ENCODE measurements at regions not wholly inside any gene's neighbourhood (a gene's known extent, or its start where the extent isn't known, plus 50 kb on each side); places are given as distances from the start of the nearest gene placed in this dataset.

DNA sequence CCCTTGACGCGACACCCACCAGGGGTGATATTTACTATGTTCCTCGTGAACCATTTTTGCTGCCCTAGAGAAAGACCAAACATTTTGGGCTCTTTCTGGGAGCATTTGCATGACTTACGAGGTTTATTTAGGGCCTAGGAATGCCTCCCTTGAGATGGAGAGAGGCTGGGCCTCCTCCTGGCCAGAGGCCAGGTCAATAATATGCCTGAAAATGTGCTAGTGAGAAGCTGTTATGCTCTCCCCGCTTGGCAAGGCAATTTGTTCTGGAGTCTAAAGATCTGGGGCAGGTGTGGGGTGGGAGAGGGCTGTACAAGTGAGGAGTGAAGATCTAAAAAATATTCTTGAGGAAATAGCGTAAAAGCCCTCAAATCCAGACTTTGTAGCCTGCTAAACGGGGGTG, 587.3 kb upstream of the CDH5 start:
- DNase-seq, result no peak

DNA sequence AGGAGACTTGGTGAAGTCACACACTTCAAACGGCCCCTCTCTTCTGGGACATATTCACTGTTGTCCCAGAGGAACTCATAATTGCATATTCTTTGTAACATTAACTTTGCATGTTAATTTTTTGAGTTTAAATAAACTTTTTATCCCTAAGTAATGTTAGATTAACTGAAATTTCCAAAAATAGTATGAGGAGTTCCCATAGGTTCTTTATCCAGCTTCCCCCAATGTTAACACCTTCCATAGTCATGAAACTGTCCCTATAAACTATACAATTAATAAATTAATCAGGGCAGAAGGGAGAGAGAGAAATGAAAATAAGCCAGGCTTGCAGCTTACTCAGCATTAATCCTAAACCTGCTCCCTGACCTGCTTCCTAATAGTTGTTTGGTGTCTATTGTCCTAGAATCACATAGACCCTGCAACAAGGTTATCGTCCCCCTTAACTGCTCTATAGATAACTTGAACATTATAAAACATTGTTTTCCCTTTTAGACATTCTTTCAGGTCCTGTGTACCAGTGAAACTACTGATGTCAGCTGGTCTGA, 589.8 kb upstream of the CDH5 start:
- DNase-seq, result no peak

DNA sequence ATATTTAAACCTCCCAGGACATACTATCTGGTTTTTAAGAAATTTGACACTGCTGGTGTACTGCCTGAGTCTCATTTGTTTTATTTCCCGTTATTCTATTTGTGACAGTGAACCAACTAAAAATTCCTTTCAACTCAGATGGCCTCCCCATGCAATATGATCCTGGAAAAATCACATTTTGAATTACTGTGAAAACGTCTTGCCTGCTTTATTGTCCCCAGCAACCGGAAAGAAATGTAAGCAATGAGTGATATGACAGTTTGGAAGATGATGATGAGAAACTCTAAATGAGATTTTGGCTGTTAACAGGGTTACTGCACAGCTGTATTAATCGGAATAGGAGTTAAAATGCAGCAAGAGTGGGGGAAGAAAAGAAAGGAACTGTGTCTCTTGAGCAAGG, 590.7 kb upstream of the CDH5 start:
- DNase-seq, result no peak

DNA sequence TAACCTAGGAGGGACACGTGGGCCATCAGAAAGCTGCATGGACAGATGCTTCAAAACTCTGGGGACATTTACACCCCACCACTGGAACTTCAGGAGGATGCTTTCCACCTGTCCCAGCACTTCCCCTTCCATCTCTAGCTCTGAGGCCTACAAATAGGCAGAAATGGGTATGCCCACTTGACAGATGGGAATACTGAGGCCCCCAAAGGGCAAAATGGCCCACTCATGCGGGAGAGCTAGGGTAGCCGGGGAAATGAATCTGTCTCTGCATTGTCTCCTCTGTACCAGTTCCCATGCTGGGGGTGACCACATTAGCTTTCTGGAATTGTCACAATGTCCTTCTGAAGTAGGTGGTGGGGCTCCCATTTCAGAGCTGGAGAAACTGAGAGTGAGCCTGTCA, 592.1 kb upstream of the CDH5 start:
- no peak for DNase-seq

DNA sequence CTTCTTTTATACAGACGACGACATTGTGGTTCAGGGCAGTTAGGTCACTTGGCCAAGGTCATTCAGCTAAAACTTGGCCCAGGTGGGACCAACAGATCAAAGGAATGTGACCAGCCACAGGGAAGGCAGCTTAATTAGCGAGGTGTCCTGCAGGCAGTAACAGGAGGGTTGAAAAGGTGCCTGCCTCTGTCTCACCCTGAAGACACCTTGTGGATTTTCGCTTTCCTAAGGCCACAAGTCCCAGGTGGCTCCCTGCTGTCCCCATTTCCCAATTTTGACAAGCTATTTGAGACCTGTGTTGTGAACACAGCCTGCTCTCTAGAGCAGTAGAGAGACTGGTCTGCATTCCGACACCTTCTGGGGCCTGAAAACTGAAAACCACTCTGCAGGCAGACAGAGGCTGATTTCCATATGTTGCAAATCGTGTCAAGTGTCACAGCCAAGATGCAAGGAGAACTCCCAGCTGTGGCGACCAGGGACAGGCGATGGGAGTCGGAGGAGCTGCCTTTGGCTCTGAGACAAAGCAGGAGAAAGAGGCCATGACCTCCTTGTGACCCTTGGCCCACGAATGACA, 593.1 kb upstream of the CDH5 start:
- DNase-seq, result no peak

DNA sequence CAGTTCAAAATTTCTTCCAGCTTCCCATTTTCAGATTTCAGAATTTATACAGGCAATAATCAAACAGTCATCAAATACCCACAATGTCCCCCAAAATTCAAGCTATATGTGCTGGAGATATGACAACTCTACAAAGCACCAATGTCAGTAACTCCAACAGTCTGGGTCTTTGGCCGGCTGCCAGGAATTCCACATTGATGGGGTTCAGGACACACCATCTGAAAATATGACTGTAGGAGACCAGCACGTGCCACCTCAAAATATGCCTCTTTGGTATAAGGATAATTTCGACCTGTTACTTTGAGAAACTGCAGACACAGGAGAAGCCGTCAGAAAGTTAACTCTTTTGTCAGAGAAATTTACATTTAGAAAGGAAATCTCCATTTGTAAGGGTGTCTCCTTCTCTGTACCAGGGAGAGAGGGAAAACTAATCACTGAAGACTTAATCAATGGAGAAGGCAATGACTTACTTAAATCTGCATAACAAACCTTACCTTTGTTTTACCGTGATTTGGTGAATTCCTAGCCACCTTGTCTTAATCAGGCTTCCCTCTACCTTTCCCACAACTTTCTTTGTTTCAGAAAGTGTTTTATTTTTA, 594.3 kb upstream of the CDH5 start:
- no peak for DNase-seq

DNA sequence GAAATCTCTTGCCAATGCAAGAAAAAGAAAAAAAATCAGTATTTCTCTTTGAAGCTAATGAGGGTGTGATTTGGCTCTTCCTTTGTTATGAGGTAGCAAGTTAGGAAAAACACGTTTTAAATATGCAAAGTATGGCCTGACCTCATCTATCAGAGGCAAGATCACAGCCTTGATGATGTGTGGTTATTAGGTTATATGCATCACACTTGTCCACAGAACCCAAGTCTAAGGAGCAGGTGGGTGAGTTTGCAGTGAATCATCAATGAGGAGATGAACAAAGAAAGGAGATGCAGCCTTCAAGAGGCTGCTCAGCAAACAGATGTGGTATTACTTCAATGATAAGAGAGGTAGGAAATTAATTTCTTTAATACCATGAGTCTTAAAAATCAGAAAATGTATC, 594.8 kb upstream of the CDH5 start:
- no peak for DNase-seq

DNA sequence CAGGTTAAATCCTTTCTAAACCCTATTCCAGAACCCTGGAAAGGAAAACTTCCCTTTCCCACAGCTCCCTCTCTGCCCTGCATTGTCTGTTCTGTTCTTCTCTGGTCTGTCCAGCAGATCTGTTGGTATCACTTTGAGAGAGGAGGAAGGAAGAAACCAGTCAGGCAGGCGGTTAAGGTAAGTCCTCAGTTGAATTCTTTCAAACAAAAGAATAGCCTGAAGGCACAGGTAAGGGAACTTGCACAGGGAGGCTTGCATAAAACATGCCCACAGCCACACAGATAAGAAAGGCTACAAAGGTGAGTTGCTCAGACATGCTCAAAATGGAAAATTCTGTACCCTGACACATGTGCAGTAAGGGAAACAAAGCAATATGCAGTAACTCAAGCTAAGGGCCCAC, 595.7 kb upstream of the CDH5 start:
- DNase-seq, result no peak

DNA sequence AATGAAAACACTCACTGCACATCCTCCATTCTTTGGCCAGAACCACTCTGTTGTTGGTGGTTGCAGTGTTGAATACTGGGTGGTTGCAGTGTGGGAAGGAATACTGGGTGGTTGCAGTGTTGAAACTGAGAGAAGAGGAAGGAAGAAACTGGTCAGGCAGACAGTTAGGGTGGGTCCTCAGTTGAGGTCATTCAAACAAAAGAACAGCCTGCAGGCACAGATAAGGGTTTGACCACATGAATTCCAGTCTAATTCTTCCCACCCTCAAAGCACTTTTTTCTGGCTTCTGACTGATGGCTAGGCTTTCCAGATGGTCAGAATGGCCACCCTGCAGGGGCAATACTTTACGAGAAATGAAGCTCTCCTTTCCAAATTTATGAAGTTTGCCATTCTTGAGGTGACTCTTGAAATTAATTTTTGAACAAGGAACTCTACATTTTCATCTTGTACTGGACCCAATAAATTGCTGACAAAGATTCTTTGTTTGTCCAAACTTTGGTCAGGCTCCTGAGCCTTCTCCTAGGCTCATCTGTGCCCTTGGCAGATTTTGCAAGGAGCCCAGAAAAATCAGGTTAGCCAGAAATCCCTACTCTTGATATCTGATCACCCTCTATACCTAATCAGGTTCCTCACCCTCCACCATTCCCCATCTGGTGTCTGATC, 596.6 kb upstream of the CDH5 start:
- DNase-seq, result no peak

DNA sequence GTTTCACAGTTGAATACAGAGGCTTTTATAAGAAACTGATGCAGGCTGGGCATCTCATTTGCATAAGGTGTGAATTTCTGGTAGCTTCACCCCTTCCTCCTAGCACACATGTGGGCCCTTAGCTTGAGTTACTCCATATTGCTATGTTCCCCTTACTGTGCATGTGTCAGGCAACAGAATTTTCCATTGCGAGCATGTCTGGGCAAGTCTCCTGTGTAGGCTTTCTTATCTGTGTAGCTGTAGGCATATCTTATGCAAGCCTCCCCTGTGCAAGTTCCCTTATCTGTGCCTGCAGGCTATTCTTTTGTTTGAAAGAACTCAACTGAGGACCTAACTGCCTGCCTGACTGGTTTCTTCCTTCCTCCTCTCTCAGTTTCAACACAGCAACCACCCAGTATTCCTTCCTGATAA, 597.4 kb upstream of the CDH5 start:
- DNase-seq, result no peak

DNA sequence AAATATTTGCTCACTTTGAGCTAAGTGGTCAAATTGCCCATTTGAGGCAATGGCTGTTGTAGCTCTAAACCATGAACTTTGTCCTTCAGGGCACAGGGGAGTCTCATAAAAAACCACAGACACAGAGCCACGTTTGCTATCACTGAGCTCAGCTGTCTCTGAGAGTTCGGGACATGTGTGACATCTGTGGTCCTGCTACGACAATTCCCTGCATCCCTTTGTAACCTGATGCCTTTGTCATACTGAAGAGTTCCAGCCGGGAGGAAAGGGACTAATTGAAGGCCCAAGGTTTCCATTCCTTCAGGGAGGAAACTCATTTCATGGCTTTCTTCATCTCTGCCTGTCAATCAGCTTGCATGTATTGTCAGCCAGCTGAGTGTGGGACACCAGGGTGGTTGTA, 599.4 kb upstream of the CDH5 start:
- DNase-seq, result no peak

DNA sequence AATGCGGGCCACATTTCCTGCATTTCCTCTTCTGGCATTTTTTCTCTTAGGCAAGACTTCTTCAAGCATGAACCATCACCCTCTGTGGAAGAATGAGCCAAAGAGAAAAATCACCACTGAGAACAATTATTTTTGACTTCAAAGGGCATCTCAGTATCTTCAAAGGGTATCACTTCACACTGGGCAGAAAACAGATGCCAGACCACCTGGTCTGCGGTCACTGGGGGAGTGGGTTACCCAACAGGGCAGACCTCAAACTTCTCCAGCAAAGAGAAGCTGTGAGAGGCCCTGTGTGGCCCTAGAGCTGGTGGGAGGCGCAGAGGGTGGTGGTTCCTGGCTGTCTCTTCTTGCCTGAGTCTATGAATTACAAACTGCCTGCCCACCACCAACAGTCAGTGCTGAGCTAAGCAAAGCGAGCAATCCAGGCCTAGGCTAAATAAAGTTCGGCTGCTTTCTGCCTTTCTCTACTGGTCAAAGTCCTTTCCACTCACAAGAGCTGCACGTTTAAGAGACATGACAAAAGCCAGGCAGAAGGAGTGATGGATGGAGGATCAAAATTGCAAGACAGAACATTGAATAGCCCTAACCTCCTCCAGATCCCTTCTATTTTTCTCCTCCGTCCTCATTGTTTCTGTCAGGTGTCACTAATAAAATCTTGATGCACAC, 602.7 kb upstream of the CDH5 start:
- DNase-seq, result no peak

DNA sequence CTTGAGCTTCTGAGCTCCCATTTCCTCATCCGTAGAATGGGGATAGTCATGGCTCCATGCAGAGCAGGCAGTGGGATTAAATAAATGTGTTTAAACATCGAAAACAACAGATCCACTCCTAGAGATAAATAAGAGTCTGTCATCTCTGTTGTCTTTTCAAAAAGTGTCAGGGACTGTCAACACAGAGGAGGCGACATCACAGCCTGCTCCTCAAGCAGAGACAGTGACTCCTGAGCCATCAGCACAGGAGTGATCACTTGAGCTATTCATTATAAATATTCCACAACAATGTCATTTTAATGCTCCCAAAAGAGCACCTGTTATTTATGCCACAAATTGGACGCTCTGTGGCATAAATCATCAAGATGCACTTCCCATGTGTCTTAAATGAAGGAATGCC, 605.6 kb upstream of the CDH5 start:
- no peak for DNase-seq

DNA sequence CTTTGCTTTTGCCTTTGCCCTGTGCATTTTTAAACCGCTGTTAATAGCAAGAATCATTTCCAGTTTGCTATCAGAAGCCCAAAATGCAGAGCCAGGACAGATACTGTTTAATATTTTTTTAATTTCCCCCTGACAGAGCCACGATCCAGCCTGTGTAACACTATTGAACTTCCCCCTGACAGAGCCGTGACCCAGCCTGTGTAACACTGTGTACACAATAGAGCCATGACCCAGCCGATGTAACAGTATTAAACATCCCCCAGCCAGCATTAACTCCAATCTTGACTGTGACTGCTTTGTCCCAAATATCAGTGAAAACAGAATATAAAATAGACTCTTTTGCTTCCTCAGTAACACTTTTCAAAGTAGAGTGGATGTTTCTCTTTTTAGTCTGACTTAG, 607.9 kb upstream of the CDH5 start:
- no peak for DNase-seq

DNA sequence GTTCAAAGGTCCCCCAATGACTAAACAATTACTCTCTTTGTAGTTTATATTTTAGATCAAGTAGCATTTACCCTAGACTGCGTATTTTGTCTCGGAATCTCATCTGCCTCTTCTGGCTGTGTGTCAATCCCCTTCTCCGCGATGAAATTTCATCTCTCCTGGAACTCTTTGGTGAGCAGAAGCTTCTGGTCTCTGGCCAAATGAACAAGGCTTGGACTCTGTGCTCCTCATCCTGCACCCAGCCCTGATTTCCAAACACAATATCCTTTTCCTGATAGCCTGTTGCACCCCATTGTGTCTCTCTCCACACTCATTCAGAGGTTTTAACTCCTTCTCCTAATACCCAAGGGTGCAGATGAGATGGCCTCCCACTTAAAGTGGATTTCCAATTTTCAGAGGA, 609.4 kb upstream of the CDH5 start:
- no peak for DNase-seq

DNA sequence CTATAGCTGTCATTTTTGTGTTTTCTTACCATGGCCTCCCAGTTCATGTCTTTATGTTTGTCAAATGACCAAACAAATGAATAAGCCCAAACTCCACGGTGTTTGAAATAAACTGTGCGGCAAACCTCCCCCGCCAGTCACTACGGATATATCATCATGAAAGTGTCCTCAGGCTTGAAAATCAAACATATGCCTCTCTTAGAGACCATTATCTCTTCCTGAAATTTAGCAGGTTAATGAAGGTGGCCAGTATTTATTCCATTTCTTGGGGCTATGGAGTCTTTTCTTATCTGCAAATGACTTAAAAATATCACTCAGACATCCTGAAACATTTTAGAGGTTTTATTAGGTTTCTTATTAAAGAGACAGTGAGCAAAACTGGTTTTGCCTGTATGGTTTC, 610.3 kb upstream of the CDH5 start:
- DNase-seq, result no peak

DNA sequence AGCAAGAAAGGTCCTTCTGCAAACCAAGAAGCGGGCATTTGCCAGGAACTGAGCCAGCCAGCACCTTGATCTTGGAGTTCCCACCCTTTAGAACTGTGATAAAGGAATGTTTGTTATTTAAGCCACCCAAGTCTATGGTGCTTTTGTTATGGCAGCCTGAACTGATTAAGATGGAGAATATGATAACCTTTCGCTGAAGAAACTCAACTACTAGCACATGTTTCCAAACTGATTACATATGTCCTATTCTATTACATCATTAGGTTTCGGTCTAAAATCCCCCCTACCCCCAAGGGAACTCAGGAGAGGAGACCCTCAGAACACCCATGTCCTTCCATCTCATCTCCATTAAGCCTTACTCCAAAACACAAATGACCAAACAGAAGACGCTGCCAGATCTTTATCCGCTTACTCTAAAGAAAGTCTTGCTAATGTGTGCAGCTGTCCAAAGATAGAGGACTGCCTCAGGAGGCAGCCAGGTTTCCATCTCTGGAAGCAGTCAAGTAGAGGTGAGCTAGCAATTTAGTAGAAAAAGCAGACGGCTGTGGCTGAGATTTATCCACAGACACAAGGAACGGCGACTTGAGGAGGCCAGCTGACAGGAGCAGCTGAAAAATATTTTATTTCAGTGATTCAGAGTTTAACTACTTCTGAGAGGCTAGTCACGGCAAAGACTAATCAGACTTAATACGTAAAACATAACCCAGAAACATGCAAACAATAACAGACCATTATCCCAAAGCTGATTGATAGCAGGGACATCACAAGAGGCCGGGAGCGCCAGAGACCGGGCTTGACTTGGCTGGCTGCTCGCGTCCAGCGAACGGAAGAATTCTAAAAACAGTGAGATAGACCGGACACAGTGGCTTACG, 611.4 kb upstream of the CDH5 start:
- DNase-seq, result no peak

DNA sequence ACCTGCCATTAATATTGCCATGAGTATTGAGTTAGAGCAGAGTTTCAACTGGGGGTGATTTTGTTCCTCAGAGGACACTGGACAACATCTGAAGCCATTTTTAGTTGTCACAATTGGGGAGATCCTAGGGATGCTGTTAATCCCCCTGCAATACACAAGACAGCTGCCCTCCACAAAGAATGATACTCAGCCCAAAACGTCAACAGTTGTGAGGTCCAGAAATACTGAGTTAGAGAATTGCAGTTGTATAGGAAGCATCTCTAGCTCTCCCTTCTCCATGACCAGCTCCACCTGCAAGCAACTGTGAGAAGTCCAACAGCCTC, 614.0 kb upstream of the CDH5 start:
- DNase-seq, result no peak

DNA sequence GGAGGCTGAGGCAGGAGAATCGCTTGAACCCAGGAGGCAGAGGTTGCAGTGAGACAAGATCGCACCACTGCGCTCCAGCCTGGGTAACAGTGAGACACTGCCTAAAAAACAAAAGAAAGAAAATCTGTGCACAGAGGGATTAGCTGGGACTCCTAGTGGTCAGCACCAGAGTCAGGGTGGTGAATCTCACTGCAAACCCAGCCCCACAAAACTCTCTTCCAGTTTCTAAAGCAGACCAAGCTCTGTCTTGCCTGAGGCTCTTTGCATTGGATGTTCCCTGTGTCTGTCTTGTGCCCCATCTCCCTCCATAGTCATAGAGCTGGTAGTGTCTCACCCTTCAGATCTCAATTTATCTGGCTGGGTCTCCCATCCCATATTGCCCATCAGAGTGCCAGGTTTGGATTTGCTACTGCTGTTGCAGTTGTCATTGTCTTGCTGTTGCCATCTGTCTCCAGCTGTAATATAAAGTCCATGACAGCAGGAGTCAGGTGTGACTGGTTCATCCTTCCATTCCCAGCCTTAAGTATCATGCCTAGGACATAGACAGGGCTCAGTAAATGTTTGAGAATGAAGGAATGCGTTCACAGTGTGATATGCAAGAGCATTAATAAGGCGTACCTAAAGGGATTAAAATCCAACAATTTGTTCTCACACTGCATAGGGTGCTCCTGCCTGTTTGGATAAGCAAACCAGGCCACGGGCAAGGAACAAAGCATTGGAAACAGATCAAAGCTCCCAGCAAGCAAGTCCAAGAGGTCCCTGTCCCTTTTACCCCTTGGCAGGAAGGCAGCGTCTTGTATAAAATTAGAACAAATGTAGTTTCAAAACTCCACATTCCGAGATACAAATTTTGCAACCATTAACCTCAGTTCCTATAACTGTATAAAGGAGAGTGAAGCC, 614.6 kb upstream of the CDH5 start:
- DNase-seq, result no peak

DNA sequence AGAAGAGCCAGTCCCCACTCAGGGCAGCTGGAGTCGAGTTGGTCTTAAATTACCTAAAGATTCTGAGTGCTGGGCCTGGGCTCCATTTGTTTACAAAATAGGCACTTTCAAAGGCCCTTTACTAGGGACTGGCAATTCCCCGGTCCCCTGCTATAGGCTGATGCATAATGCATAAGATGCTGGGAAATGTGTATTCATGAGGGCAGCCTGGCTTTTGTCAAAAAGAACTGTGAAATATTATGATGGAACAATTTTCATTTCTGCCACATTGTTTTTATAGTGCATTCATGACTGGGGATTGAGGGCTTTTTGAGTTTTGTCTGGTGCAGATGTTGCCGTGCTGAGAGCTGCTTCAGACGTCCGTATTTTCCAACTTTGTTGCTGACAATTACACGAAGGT, 617.0 kb upstream of the CDH5 start:
- no peak for DNase-seq

DNA sequence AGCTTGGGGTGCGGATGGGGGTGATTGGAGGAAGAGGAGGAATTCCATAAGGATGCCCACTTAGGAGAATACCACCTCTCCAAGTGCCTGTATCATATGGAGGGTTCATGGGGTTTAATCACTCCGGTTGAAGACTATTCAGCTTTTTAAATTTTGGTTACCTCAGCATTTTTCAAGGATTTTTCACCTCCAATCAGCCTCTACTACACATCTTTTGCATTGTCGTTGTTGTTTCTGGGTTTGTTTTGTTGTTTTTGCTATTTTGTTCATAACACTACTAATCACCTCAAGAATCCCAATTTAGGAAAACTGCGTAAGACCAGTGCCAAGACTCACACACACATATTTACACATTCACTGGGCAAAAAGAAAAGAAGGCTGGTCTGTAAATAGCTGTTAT, 619.5 kb upstream of the CDH5 start:
- no peak for DNase-seq

DNA sequence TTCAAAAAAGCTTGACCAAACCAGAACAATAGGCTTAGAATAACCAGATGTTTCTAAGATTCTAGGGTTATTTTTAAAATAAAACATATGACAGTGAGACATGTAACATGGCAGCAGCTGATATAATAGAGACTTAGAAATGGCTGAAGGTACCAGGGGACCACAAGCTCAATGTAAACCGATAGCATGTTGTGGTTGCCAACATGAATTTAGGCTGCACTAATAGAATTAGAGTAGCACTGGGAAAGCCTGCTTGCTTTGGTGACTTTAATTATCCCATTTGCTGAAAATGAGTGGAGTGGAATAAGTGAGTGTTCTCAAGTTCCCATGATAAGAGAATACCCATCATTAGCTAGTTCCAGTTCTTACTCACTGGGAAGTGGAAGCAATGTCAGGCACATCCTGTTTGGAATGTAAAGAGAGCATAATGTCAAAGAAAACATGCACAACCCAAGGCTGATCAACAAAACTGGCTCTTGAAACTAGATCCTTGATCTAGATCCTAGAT, 621.2 kb upstream of the CDH5 start:
- no peak for DNase-seq

All from SIG-M5 (cell line).